Cardiac muscle cell (in vitro differentiated cells and primary cell): ENCODE measurements at regions not wholly inside any gene's neighbourhood (a gene's known extent, or its start where the extent isn't known, plus 50 kb on each side); places are given as distances from the start of the nearest gene placed in this dataset.

Experiments
- DNase-seq, 2 donors: peaks; one replicate each; pipeline versions ENCODE4 v3.0.0 to v3.0.0-alpha.2; 2010 to 2017; ENCODE audit warnings: low read depth in 1 of 2, low spot score in 1 of 2
- H3K27ac ChIP-seq: fragments of 200-600 bp; sonication (generic); 2 replicates; pipeline ENCODE4 v1.5.1; 2016
- H3K27me3 ChIP-seq: fragments of 200-600 bp; sonication (generic); 2 replicates; pipeline ENCODE4 v1.6.0; 2016; ENCODE audit warnings: control low read depth
- H3K36me3 ChIP-seq: fragments of 200-600 bp; sonication (generic); 2 replicates; pipeline ENCODE4 v1.5.1; 2016; ENCODE audit warnings: control low read depth
- H3K4me1 ChIP-seq: fragments of 200-600 bp; sonication (generic); 2 replicates; pipeline ENCODE4 v1.8.1; 2017; ENCODE audit warnings: low read depth, mild to moderate bottlenecking, mixed run types
- H3K4me3 ChIP-seq: fragments of 200-600 bp; sonication (generic); 2 replicates; pipeline ENCODE4 v1.5.1; 2016; ENCODE audit warnings: mild to moderate bottlenecking
- H3K9me3 ChIP-seq: fragments of 200-600 bp; sonication (generic); 2 replicates; pipeline ENCODE4 v1.5.1; 2017; ENCODE audit warnings: low read depth, mild to moderate bottlenecking, control low read depth
- CTCF ChIP-seq: IDR thresholded peaks from 2 replicates; pipeline ENCODE4 v1.5.1; 2012; ENCODE audit warnings: low read depth, mild to moderate bottlenecking, low read length

GRCh38 chr1:79852004-79852403, 845.5 kb upstream of the ADGRL4 start:
- DNase-seq: no peak
- Histone ChIP-seq H3K27me3 (no peaks in the 10 kb centered on the region), H3K36me3 (no peaks in the 10 kb centered on the region), H3K27ac (no peak overlapping the region), H3K4me1 (no peaks in the 10 kb centered on the region), H3K4me3 (no peak overlapping the region), H3K9me3 (no peaks in the 10 kb centered on the region)
- no peak for TF ChIP-seq CTCF

GRCh38 chr1:79849388-79849787, 842.9 kb upstream of the ADGRL4 start:
- Histone ChIP-seq H3K27ac (no peak overlapping the region), H3K4me3 (no peak overlapping the region), H3K27me3 (no peaks in the 10 kb centered on the region), H3K4me1 (no peaks in the 10 kb centered on the region), H3K36me3 (no peaks in the 10 kb centered on the region), H3K9me3 (no peaks in the 10 kb centered on the region)
- no peak for DNase-seq
- no peak for TF ChIP-seq CTCF

- no peak for DNase-seq
- no peak overlapping the region for H3K27ac ChIP-seq
Measured at GRCh38 chr1:79848316-79848715, 841.8 kb upstream of the ADGRL4 start.

GRCh38 chr1:79847700-79848099, 841.2 kb upstream of the ADGRL4 start:
- Histone ChIP-seq H3K36me3 (no peaks in the 10 kb centered on the region), H3K9me3 (no peaks in the 10 kb centered on the region), H3K27ac (no peak overlapping the region), H3K4me3 (no peak overlapping the region), H3K4me1 (no peaks in the 10 kb centered on the region), H3K27me3 (no peaks in the 10 kb centered on the region)
- peak in 1 of 2 donors; percentile 33 for DNase-seq
- TF ChIP-seq CTCF: no peak

More at GRCh38 chr1:79848316-79848715, 841.8 kb upstream of the ADGRL4 start:
- H3K9me3 ChIP-seq: no peaks in the 10 kb centered on the region
- H3K4me3 ChIP-seq: no peak overlapping the region
- no peak for TF ChIP-seq CTCF
- no peaks in the 10 kb centered on the region for H3K27me3 ChIP-seq
- no peaks in the 10 kb centered on the region for H3K4me1 ChIP-seq
- H3K36me3 ChIP-seq: no peaks in the 10 kb centered on the region

GRCh38 chr1:79845936-79846335, 839.4 kb upstream of the ADGRL4 start:
- no peak overlapping the region for H3K27ac ChIP-seq
- no peaks in the 10 kb centered on the region for H3K4me1 ChIP-seq
- H3K27me3 ChIP-seq: no peaks in the 10 kb centered on the region
- H3K36me3 ChIP-seq: no peaks in the 10 kb centered on the region
- no peak for TF ChIP-seq CTCF
- H3K9me3 ChIP-seq: no peaks in the 10 kb centered on the region
- peak in 1 of 2 donors; percentile 29 for DNase-seq
- H3K4me3 ChIP-seq: no peak overlapping the region

- Histone ChIP-seq H3K36me3 (no peaks in the 10 kb centered on the region), H3K9me3 (no peaks in the 10 kb centered on the region), H3K27me3 (no peaks in the 10 kb centered on the region), H3K4me1 (no peaks in the 10 kb centered on the region), H3K27ac (no peak overlapping the region), H3K4me3 (no peak overlapping the region)
- no peak for TF ChIP-seq CTCF
- DNase-seq: no peak
Measured at GRCh38 chr1:79842811-79843210, 836.3 kb upstream of the ADGRL4 start.
